ENCODE measurements at regions not wholly inside any gene's neighbourhood (a gene's known extent, or its start where the extent isn't known, plus 50 kb on each side); places are given as distances from the start of the nearest gene placed in this dataset.

DNA sequence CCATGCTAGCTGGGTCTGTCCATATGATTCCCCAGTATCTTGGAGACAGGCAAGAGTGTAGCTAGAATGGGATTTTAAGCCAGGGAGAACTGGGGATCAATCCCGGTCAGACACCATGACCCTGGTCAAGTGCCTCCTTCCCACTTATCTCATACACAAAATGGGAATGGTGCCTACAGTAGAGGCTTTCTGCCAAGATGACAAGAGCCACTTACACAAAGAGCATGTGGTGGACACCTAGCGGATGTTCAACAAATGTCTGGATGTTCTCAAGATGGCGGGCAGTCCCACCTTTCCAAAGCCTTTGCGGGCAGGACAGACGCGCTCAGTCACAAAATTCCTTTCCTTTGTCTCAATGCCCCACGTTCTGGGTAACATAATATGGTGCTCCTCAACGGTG, 57.3 kb downstream of the MAF start:
- DNase-seq (no peak), ATAC-seq (ENCODE audit: insufficient read depth, low read depth) (no peak)
- H2AFZ ChIP-seq (ENCODE audit: low read depth, low read length), result no peak overlapping the region
- H3K9me3 ChIP-seq (ENCODE audit: insufficient read depth, low read length, severe bottlenecking), result no peaks in the 10 kb centered on the region
- no peaks in the 10 kb centered on the region for H3K79me2 ChIP-seq (ENCODE audit: insufficient read depth, low read length)
- H3K36me3 ChIP-seq (ENCODE audit: insufficient read depth, low read length), result no peaks in the 10 kb centered on the region
- peaks cover 8% of the 10 kb centered on the region for H3K27me3 ChIP-seq (ENCODE audit: insufficient read depth, low read length, poor library complexity)
- H4K20me1 ChIP-seq (ENCODE audit: insufficient read depth, low read length), result no peaks in the 10 kb centered on the region
- H3K9ac ChIP-seq (ENCODE audit: low read depth, low read length), result no peak overlapping the region
- TF ChIP-seq CTCF (IDR thresholded peaks at IDR 0.05; ENCODE audit: borderline replicate concordance, extremely low read depth, low read length, poor library complexity, severe bottlenecking), result no peak
- no peak for TF ChIP-seq EZH2 (IDR thresholded peaks at IDR 0.05; ENCODE audit: borderline replicate concordance, low read depth, low read length, severe bottlenecking)
- no peak overlapping the region for H3K27ac ChIP-seq (ENCODE audit: low read length)
- H3K4me3 ChIP-seq (ENCODE audit: low read depth in 1 of 2, low read length in 2 of 2), result no peak overlapping the region
- no peak overlapping the region for H3K4me2 ChIP-seq (ENCODE audit: insufficient read depth, low read length)
- H3K4me1 ChIP-seq (ENCODE audit: insufficient read depth, low read length), result no peaks in the 10 kb centered on the region

DNA sequence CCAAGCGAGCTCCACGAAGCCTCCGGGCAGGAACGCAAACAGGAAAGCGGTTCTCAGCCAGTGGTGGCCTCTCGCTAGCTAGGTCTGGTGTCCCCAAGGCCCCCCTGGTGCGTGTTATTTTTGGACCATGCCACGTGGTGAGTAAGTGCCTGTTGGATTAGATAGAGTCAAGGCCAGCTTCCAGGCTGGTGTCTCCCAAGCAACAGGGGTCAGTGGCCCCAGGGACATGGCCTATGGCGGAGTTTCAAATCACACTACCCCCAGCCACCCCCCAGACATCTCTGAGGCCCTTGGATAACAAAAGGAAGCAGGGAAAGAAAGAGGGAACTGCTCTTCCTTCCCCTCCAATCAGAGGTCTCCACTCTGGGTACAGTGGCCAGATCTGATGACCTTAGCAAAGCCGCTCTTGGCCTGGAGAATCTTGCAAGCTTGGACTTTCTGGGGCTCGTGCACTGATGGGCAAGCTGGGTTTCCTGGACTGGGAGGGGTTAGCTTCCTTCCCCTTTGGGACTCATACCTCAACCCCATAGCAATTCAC, 58.2 kb downstream of the MAF start:
- no peaks in the 10 kb centered on the region for H3K79me2 ChIP-seq (ENCODE audit: insufficient read depth, low read length)
- ATAC-seq (ENCODE audit: insufficient read depth, low read depth) (no peak), DNase-seq (no peak)
- no peaks in the 10 kb centered on the region for H4K20me1 ChIP-seq (ENCODE audit: insufficient read depth, low read length)
- no peaks in the 10 kb centered on the region for H3K9me3 ChIP-seq (ENCODE audit: insufficient read depth, low read length, severe bottlenecking)
- H3K4me3 ChIP-seq (ENCODE audit: low read depth in 1 of 2, low read length in 2 of 2), result no peak overlapping the region
- no peak overlapping the region for H3K27ac ChIP-seq (ENCODE audit: low read length)
- no peaks in the 10 kb centered on the region for H3K4me1 ChIP-seq (ENCODE audit: insufficient read depth, low read length)
- H3K27me3 ChIP-seq (ENCODE audit: insufficient read depth, low read length, poor library complexity), result peaks cover 4% of the 10 kb centered on the region
- H3K36me3 ChIP-seq (ENCODE audit: insufficient read depth, low read length), result no peaks in the 10 kb centered on the region
- no peak overlapping the region for H2AFZ ChIP-seq (ENCODE audit: low read depth, low read length)
- H3K4me2 ChIP-seq (ENCODE audit: insufficient read depth, low read length), result no peak overlapping the region
- TF ChIP-seq EZH2 (IDR thresholded peaks at IDR 0.05; ENCODE audit: borderline replicate concordance, low read depth, low read length, severe bottlenecking), result no peak
- TF ChIP-seq CTCF (IDR thresholded peaks at IDR 0.05; ENCODE audit: borderline replicate concordance, extremely low read depth, low read length, poor library complexity, severe bottlenecking), result no peak
- H3K9ac ChIP-seq (ENCODE audit: low read depth, low read length), result no peak overlapping the region

DNA sequence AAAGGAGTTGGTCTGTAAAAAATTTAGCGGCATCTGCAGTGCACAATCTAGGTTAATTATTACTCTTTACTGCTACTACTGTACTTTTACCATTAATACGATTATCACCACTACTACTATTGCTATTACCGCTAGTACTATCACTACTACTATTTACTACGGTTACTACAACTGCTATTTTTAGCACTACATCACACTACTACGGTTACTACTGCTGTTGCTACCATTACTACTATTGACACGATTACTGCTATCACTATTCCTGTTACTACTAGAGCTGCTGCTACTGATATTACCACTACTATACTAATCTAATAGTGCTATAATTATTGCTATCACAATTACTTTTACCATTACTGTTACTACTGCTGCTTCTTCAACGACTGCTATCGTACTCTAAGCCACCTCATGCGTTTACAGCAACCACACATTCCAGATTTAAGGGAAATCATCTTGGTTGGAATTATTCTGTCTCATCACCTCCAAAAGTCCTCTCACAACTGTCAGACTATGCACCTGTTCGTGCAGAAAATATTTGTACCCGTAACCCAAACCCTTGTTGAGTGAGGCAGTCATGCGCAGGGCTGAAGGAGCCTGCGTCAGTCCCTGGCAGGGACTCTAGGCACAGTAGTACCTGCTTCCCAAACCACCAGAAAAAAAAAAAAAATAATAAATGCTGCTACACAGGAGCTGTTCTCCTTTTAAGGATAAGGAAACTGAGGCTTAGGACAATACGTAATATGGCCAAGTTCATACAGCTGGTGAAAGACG, 59.5 kb downstream of the MAF start:
- DNase-seq, result no peak
- no peaks in the 10 kb centered on the region for H3K27me3 ChIP-seq (ENCODE audit: insufficient read depth, low read length, poor library complexity)
- H3K9ac ChIP-seq (ENCODE audit: low read depth, low read length), result no peak overlapping the region
- no peak overlapping the region for H3K4me2 ChIP-seq (ENCODE audit: insufficient read depth, low read length)
- no peaks in the 10 kb centered on the region for H3K79me2 ChIP-seq (ENCODE audit: insufficient read depth, low read length)
- TF ChIP-seq EZH2 (IDR thresholded peaks at IDR 0.05; ENCODE audit: borderline replicate concordance, low read depth, low read length, severe bottlenecking) (no peak), CTCF (IDR thresholded peaks at IDR 0.05; ENCODE audit: borderline replicate concordance, extremely low read depth, low read length, poor library complexity, severe bottlenecking) (no peak)
- no peak overlapping the region for H3K4me3 ChIP-seq (ENCODE audit: low read depth in 1 of 2, low read length in 2 of 2)
- H4K20me1 ChIP-seq (ENCODE audit: insufficient read depth, low read length), result no peaks in the 10 kb centered on the region
- no peaks in the 10 kb centered on the region for H3K36me3 ChIP-seq (ENCODE audit: insufficient read depth, low read length)
- H3K27ac ChIP-seq (ENCODE audit: low read length), result no peak overlapping the region
- H2AFZ ChIP-seq (ENCODE audit: low read depth, low read length), result no peak overlapping the region
- no peaks in the 10 kb centered on the region for H3K9me3 ChIP-seq (ENCODE audit: insufficient read depth, low read length, severe bottlenecking)
- H3K4me1 ChIP-seq (ENCODE audit: insufficient read depth, low read length), result no peaks in the 10 kb centered on the region
- no peak for ATAC-seq (ENCODE audit: insufficient read depth, low read depth)

Data from DND-41 (cell line).